ENCODE measurements at regions not wholly inside any gene's neighbourhood (a gene's known extent, or its start where the extent isn't known, plus 50 kb on each side); places are given as distances from the start of the nearest gene placed in this dataset.

- no peak for TF ChIP-seq CTCF (IDR thresholded peaks at IDR 0.05; ENCODE audit: insufficient read depth, low read length)
- no peak for TF ChIP-seq POLR2AphosphoS5 (IDR thresholded peaks at IDR 0.05; ENCODE audit: low read depth)
- TF ChIP-seq REST (IDR thresholded peaks at IDR 0.05; ENCODE audit: insufficient replicate concordance, low read depth): no peak
Observed at GRCh38 chrX:51395480-51395809, 62.8 kb downstream of the NUDT10 start.
